Right ventricle myocardium superior (tissue), 1 donor: ENCODE measurements at regions not wholly inside any gene's neighbourhood (a gene's known extent, or its start where the extent isn't known, plus 50 kb on each side); places are given as distances from the start of the nearest gene placed in this dataset.
"Not testable (repeated sequence)": the region's sequence is repeated elsewhere in the genome, so short reads cannot be mapped to it uniquely, and the experiment has no call there.

Experiments used
- ATAC-seq: fragments of 200-7000 bp; cut with Tn5 transposase; one replicate; pipeline ENCODE4 v1.9.1; 2020; ENCODE audit warnings: mild to moderate bottlenecking; ENCODE audit not compliant: poor library complexity
- DNase-seq: peaks from one replicate; pipeline ENCODE4 v3.0.0-alpha.2; 2020
- intact Hi-C: fragments of 100-400 bp; cut with DNase I; formaldehyde crosslinking; loops from one replicate; pipeline ENCODE4 v1.11.2; 2022
- donor health status: DM: no; HTN: yes; CAD: no; lungs with severe emphysema.

GRCh38 chr5:82562696-82563240 lies 284.6 kb upstream of the RPS23 start:
- DNase-seq (no peak), ATAC-seq (no peak)
- intact Hi-C loops: no loop called here

DNA sequence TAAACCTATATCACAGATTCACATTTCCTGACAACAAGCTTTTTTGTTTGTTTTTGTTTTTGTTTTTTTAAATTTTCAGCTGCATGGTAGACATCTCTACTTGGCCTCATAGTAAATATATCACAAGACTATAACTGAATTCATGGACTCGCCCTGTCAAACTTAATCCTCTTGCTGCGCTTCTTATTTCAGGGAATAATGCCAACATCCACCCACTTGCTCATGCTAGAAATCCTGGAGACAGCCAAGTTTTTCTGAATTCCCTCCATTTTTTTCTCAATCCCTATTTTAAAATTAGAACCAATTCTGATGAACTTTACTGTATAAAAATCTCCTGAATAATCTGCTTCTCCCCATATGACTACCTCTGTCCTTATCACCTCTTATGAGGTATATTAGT lies 283.6 kb upstream of the RPS23 start:
- ATAC-seq (no peak), DNase-seq (no peak)
- intact Hi-C loops: no loop called here

- intact Hi-C loops: no loop called here
- no peak for ATAC-seq
- DNase-seq: no peak
Measured at GRCh38 chr5:82560969-82561368, 282.8 kb upstream of the RPS23 start.

GRCh38 chr5:82560561-82560960 lies 282.4 kb upstream of the RPS23 start:
- intact Hi-C loops: no loop called here
- ATAC-seq (no peak), DNase-seq (no peak)

DNA sequence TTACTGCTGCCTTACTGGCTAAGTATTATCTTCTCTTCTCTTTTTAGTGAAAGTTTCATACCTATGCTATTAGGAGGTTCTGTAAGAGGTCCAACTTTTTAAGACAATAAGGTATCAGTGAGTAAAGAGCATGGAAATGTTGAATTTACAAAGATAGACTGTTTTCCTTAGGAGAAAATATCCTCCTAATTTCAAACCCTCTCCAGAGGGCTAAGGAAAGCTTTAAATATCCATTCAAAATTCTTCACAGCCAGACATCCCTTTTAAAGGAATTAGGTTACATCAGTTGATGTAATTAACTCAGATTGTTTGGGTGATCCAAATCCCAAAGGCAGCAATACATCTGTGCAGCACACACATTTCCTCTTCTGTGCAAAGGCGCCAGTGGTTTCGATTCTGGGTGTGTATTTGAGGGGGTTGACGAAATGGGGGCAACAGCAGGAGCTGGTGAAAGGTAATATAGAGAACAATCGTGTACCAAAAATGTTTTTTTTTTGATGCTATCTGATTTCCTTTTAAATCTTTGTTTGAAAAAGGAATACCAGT lies 273.8 kb upstream of the RPS23 start:
- DNase-seq (no peak), ATAC-seq (no peak)
- intact Hi-C loops: no loop called here

- ATAC-seq (no peak), DNase-seq (no peak)
- intact Hi-C loops: no loop called here
Measured at GRCh38 chr5:82551192-82551591, 273.0 kb upstream of the RPS23 start.

GRCh38 chr5:82549263-82549662 lies 271.1 kb upstream of the RPS23 start:
- intact Hi-C loops: no loop called here
- DNase-seq (no peak), ATAC-seq (no peak)

- intact Hi-C loops: no loop called here
- ATAC-seq (no peak), DNase-seq (no peak)
Measured at GRCh38 chr5:82544004-82544403, 265.9 kb upstream of the RPS23 start.

- intact Hi-C loops: no loop called here
- DNase-seq (no peak), ATAC-seq (no peak)
Measured at GRCh38 chr5:82540301-82540700, 262.1 kb upstream of the RPS23 start.

DNA sequence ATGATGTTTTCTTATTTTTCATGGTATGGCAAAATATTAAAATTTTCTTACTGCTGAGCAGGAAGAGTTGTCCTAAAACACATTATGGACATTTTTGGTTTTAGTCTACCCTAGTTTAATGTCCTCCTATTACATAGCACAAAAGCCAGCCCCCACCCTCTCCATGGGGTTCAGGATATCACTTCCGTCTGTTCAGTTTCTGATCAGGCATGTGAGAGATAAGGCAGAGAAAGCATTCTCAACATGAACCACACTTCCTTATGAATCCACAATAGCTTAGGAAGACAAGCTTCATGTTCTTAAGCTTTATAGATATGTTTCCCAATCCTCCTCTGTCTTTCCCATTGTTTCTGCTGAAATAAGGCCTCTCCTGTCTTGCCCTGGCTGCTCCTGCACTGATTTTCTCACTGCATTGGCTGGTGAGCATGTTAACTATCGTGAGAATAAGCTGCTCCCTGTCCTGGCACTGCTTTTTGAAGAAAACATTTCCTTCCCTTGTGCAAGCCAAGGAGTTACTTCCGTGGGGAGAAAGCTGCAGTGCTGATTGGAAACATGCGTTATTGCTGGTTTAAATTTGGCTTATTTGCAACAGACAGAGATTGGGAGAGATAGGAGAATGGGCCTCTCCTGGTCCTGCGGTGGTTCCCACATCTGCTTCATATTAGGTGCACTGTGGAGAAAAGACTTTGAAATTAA lies 260.3 kb upstream of the RPS23 start:
- ATAC-seq (peak; percentile 88), DNase-seq (no peak)
- intact Hi-C loops: no loop called here

- ATAC-seq (peak; percentile 61), DNase-seq (no peak)
- intact Hi-C loops: no loop called here
Measured at GRCh38 chr5:82537687-82538306, 259.6 kb upstream of the RPS23 start.

GRCh38 chr5:82534986-82535385 lies 256.8 kb upstream of the RPS23 start:
- intact Hi-C loops: no loop called here
- ATAC-seq: no peak

DNA sequence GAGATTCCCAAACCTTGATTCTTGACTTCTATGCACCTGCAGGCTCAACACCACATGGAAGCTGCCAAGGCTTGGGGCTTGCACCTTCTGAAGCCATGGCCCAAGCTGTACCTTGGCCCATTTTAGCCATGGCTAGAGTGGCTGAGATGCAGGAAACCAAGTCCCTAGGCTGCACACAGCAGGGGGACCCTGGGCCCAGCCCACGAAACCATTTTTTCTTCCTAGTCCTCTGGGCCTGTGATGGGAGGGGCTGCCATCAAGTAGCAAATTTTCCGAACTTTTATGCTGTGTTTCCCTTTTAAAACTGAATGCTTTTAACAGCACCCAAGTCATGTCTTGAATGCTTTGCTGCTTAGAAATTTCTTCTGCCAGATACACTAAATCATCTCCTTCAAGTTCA lies 253.9 kb upstream of the RPS23 start:
- intact Hi-C loops, ATAC-seq, DNase-seq: not testable (repeated sequence)

More at GRCh38 chr5:82534986-82535385, 256.8 kb upstream of the RPS23 start:
- DNase-seq: no peak

GRCh38 chr5:82526540-82526939 lies 248.4 kb upstream of the RPS23 start:
- no peak for DNase-seq
- intact Hi-C loops: no loop called here
- no peak for ATAC-seq

- DNase-seq (no peak), ATAC-seq (no peak)
- intact Hi-C loops: no loop called here
Measured at GRCh38 chr5:82525626-82526025, 247.5 kb upstream of the RPS23 start.

GRCh38 chr5:82523633-82524032 lies 245.5 kb upstream of the RPS23 start:
- DNase-seq (no peak), ATAC-seq (no peak)
- intact Hi-C loops: no loop called here

DNA sequence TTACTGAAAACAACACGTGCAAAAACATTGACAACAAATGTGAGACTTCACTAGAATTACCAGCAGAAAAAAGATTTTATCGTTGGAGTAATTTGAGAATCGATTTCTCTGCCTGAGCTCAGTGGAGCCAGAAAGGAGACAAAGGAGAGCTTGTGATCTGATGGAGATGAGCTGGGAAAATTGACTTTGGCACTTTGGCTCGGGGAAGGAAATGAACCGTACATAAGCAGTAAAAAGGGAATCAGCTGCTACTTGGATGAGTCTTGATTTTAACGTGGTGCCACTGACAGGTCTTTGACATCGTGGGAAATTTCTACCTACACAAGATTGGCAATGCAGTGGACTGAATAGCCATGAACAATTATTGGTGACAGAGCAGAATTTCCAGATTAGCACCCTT lies 244.7 kb upstream of the RPS23 start:
- ATAC-seq: no peak
- intact Hi-C loops: no loop called here
- no peak for DNase-seq

GRCh38 chr5:82521431-82522051 lies 243.4 kb upstream of the RPS23 start:
- ATAC-seq: no peak
- DNase-seq: no peak
- intact Hi-C loops: no loop called here

- ATAC-seq: no peak
- DNase-seq: no peak
- intact Hi-C loops: no loop called here
Measured at GRCh38 chr5:82519558-82519957, 241.4 kb upstream of the RPS23 start.
